Cardiac septum (tissue), 1 donor: ENCODE measurements at regions not wholly inside any gene's neighbourhood (a gene's known extent, or its start where the extent isn't known, plus 50 kb on each side); places are given as distances from the start of the nearest gene placed in this dataset.
"Not testable (repeated sequence)": the region's sequence is repeated elsewhere in the genome, so short reads cannot be mapped to it uniquely, and the experiment has no call there.

Experiments
- DNase-seq: peaks from one replicate; pipeline ENCODE4 v3.0.0-alpha.2; 2020; ENCODE audit warnings: low spot score
- intact Hi-C: fragments of 100-400 bp; cut with DNase I; formaldehyde crosslinking; loops from one replicate; pipeline ENCODE4 v1.14.0; 2022
- donor health status: DM: no; HTN: no; CAD: no.

- intact Hi-C loops: no loop called here
- no peak for DNase-seq
These were observed 69.6 kb upstream of the VWC2 start for GRCh38 chr7:49703881-49704280.

GRCh38 chr7:49706106-49706505 lies 67.3 kb upstream of the VWC2 start:
- no peak for DNase-seq
- intact Hi-C loops: no loop called here

- intact Hi-C loops: no loop called here
- DNase-seq: no peak
These were observed 65.5 kb upstream of the VWC2 start for GRCh38 chr7:49707891-49708290.

GRCh38 chr7:49708590-49708989 lies 64.8 kb upstream of the VWC2 start:
- no peak for DNase-seq
- intact Hi-C loops: no loop called here

GRCh38 chr7:49711072-49711723 lies 62.2 kb upstream of the VWC2 start:
- intact Hi-C loops, DNase-seq: not testable (repeated sequence)

GRCh38 chr7:49714182-49714581 lies 59.3 kb upstream of the VWC2 start:
- no peak for DNase-seq
- intact Hi-C loops: no loop called here

GRCh38 chr7:49715486-49715885 lies 58.0 kb upstream of the VWC2 start:
- intact Hi-C loops: no loop called here
- no peak for DNase-seq

- intact Hi-C loops: no loop called here
- DNase-seq: no peak
These were observed 55.9 kb upstream of the VWC2 start for GRCh38 chr7:49717547-49717946.

- no peak for DNase-seq
- intact Hi-C loops: no loop called here
These were observed 54.7 kb upstream of the VWC2 start for GRCh38 chr7:49718760-49719159.

DNA sequence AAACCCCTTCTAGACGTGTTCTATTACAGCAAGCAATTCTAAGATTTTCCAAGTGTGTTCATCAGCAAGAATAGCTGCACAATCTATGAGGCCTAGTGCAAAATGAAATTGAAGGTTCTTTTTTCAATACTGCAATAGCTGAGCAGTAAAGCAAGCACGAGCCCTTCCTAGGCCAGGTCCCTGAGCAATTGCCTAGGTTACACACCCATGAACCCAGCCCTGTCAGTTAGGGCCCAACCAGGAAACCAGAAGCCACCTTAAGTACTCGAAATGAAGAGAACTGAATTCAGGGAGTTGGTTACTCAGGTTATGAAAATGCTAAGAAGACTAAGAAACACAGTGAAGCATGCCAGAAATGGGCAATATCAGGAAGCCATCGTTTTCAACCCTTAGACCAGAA lies 52.0 kb upstream of the VWC2 start:
- intact Hi-C loops: no loop called here
- no peak for DNase-seq
